ENCODE measurements at regions not wholly inside any gene's neighbourhood (a gene's known extent, or its start where the extent isn't known, plus 50 kb on each side); places are given as distances from the start of the nearest gene placed in this dataset.

- TF ChIP-seq, protein P1, sequence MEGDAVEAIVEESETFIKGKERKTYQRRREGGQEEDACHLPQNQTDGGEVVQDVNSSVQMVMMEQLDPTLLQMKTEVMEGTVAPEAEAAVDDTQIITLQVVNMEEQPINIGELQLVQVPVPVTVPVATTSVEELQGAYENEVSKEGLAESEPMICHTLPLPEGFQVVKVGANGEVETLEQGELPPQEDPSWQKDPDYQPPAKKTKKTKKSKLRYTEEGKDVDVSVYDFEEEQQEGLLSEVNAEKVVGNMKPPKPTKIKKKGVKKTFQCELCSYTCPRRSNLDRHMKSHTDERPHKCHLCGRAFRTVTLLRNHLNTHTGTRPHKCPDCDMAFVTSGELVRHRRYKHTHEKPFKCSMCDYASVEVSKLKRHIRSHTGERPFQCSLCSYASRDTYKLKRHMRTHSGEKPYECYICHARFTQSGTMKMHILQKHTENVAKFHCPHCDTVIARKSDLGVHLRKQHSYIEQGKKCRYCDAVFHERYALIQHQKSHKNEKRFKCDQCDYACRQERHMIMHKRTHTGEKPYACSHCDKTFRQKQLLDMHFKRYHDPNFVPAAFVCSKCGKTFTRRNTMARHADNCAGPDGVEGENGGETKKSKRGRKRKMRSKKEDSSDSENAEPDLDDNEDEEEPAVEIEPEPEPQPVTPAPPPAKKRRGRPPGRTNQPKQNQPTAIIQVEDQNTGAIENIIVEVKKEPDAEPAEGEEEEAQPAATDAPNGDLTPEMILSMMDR (conservative IDR thresholded peaks at IDR 0.05 in 1 of 2, IDR thresholded peaks at IDR 0.05 in 1 of 2; ENCODE audit: low read depth in 1 of 2, low read length in 2 of 2): no peak
- no peak for TF ChIP-seq EZH2 (IDR thresholded peaks at IDR 0.05; ENCODE audit: low read length, missing control alignments)
These were observed 654.4 kb downstream of the IQCM start for GRCh38 chr4:149161247-149161646.
